Cerebellar cortex (tissue), 1 donor: ENCODE measurements at regions not wholly inside any gene's neighbourhood (a gene's known extent, or its start where the extent isn't known, plus 50 kb on each side); places are given as distances from the start of the nearest gene placed in this dataset.
A peak's percentile ranks its signal among the peaks of the same experiment; 100 is the strongest.
"Not testable (repeated sequence)": the region's sequence is repeated elsewhere in the genome, so short reads cannot be mapped to it uniquely, and the experiment has no call there.

Experiments
- DNase-seq: peaks from one replicate; pipeline ENCODE4 v3.0.0-alpha.2; 2015; ENCODE audit warnings: low spot score

GRCh38 chr5:104326966-104327365 lies 764.4 kb upstream of the NUDT12 start:
- no peak for DNase-seq

GRCh38 chr5:104325356-104325755 lies 762.8 kb upstream of the NUDT12 start:
- DNase-seq, result no peak

DNA sequence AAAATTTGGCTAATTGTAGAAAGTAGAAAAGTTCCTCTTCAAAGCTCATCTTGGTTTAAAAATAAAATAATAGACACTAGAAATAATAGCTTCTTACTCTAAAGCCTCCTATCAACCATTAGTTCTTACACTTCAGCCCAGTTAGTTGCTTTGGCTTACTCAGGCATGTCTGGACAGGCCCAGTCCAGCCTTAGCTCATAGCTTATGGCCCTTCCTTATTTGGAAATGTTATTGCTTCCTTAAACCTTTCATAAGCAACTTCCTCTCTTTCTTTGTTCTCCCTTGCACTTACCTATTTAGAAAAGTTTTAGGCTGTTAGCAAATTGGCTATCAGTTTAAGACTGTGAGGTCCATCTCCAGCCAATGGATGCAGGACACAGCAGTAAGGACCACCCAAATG lies 754.1 kb upstream of the NUDT12 start:
- DNase-seq, result not testable (repeated sequence)

DNA sequence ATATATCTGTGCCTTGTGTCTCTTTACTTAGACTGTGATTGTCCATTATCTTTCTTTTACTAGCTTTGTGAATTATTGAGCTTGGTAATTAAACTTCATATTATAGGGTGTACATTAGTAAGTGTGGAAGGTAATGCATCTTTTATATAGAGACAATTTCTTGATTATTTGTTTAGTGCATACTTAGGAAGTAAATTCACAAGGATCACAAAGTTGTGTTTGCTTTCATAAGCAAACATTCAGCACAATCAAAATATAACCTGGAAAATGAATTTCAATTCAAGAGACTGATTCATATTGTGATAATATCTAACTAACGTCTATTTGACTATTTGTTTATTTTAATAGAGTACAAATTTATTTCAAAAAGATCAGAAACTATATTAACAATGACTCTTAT lies 749.9 kb upstream of the NUDT12 start:
- no peak for DNase-seq

DNA sequence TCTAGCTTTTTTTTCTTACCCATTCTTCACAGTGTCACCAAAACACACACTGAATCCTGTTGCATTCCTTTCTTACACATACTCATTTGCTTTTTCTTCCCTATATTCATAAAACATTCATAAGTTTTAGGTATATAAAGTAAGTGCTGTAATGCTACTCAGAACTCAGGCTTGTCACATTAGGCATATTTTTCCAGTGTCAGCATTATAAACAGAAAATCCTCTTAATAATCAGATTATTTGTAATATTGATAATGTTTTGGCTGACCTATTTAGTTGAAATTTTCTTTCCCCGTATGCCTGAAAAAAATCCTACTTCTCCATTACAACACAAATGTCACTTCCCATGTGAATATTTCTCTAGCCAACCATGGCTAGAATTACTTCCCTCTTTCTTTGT lies 743.0 kb upstream of the NUDT12 start:
- no peak for DNase-seq

DNA sequence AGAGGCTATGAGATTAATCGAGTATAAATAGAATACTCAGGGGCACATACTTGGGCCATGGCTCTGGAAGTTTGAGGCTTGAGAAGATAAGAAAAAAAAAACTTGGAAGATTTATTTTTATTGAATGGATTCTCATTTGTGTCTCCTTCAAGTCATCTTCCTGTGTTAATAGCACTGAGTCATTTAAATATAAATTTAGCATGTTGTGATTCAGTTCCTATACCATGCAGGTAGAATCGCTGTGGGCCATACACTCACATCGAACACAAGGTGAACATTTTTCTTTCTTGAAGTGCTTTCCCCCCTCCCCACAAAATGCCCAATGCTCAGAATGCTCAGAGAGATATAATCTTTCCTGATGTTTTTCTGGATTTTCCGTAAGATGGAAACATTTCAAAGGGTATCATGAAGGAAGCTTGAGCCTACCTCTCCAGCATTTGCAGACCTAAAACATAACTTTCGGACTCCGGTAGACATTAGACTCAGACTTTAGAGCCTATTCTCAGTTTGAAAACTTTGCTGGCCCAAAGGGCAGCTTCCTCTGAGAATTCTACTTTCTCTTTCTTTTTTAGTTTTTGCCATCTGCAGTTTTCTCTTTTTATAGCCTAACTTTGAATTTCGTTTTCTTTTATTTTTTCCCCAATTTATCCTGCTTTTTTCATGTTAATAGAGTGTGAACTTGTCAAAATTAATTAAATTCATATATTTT lies 737.6 kb upstream of the NUDT12 start:
- DNase-seq, result no peak

DNA sequence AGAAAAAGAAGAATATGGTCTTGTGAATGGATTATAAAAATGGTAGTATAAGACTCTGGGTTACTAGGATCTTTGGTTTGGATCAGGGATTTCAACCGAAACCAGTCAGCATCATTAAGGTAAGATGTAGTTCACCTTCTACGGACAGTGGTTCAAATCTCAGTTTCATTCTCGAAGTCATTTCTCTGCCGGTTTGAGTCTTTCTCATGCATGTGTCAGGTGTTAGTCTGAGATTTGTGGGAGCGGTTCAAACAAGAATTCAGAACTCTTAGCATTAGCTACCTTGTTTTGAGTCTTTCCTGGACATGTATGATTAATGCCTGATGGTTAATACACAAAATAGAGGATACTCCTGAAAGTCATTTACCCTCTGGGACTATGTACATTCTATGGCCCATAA lies 735.9 kb upstream of the NUDT12 start:
- no peak for DNase-seq

DNA sequence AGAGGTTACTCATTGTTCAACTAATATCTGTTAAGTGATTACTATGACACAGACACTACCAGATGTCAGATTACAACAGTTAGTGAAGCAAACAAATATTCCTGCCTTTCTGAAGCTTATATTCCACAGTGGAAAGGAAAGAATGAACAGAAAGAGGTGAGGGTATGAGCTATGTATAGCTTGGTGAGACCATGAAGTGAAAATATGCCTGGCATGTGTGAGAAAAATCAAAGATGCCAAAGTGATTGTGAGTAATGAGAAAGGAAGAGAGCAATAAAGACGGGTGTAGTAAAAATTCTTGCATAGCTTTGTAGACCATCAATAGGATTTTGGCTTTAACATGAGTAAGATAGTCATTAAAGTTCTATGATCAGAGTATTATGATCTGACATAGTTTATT lies 734.5 kb upstream of the NUDT12 start:
- DNase-seq, result no peak

DNA sequence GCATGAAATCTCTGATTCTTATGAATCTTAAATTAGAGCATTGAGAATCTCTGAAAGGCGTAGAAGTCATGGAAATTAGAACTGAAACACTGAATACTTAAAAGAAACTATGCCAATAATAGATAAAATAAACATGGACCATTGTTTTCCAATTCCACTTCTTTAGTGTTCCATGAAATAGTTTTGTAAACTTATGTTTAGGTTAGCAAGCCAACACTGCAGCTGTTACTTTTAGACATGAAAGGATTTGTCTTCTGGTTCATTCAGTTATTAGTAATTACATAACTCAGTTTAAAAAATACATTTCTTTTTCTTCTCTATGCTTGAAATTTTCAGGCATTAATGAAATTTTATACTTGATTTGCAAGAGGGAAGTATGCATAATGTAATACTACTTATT lies 733.4 kb upstream of the NUDT12 start:
- DNase-seq, result no peak

- DNase-seq, result no peak
These were observed 720.5 kb upstream of the NUDT12 start for GRCh38 chr5:104283136-104283535.

DNA sequence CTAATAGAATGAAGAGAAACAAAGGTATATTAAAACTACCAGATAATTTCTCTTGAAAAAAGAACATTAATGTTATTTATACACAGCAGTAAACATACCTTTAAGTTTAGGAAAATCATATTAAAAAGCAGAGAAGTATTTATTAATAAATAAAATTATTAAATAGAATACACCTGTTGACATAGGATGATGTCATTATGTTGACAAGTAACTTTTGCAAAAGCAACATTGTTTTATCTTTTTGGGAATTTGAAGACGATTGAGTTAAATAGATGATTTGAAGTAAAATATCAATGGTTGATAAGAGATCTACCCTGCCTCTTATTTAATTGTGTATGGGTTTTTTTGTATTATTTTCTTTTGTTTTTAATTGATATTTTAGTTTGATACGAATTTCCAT lies 711.1 kb upstream of the NUDT12 start:
- DNase-seq, result no peak

GRCh38 chr5:104267320-104268015 lies 704.9 kb upstream of the NUDT12 start:
- DNase-seq, result peak; percentile 7

DNA sequence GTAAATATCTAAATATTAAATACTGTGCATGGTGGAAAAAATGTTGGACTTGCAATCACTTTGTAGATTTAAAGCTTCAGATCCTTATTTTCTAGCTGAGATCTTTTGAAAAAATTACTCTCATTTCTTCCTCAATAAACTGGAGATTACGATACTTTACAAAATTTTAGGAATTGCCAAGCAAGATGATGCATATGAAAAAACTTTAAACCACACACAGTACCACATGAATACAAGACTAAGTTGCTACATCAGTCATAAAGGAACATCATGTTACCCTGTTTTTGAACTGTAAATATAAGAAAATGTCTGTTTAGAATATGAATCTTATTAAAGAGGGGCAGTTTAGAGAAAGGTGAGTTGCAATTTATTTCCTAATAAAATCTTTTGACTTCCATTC lies 703.6 kb upstream of the NUDT12 start:
- no peak for DNase-seq

GRCh38 chr5:104265531-104266140 lies 703.0 kb upstream of the NUDT12 start:
- peak; percentile 19 for DNase-seq

- no peak for DNase-seq
These were observed 684.7 kb upstream of the NUDT12 start for GRCh38 chr5:104247260-104247659.

- DNase-seq, result peak; percentile 10
These were observed 678.5 kb upstream of the NUDT12 start for GRCh38 chr5:104241046-104241445.

DNA sequence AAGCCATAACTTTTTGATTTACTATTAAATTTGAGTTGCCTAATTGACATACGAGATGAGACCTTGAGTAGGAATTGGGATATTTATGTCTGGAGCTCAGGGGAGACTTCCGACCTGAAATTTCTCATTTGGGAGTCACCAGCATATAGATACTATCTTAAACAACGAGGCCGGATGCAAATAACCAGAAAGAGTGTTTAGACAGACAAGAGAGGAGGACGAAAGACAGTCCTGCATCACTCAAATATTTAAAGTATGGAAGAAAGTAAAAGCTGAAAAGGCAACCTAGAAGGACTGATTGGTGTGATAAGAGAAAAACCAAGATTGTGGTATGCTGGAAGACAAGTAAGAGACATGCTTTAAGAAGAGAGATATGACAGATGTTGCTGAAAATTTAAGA lies 675.0 kb upstream of the NUDT12 start:
- no peak for DNase-seq

- no peak for DNase-seq
These were observed 661.5 kb upstream of the NUDT12 start for GRCh38 chr5:104223885-104224773.

GRCh38 chr5:104218200-104218599 lies 655.6 kb upstream of the NUDT12 start:
- DNase-seq, result no peak

DNA sequence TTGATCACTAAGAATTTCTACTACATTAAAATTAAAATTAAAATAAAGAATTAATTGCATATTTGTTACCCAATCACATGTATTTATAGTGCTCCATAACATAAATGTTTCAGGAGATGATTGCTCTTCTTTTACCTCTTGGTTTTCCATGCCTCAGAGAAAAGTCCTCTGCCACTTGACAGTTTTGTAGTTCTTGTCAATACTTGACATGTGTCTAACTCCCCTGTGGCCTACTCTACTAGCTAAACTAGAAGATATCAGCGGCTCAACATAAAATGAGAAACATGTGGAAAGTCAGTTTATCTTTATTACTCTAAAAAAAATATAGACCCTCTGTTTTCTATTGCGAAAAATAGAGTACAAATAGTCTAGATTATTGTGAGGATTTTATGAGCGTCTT lies 650.6 kb upstream of the NUDT12 start:
- DNase-seq, result no peak

GRCh38 chr5:104199771-104200170 lies 637.2 kb upstream of the NUDT12 start:
- no peak for DNase-seq

DNA sequence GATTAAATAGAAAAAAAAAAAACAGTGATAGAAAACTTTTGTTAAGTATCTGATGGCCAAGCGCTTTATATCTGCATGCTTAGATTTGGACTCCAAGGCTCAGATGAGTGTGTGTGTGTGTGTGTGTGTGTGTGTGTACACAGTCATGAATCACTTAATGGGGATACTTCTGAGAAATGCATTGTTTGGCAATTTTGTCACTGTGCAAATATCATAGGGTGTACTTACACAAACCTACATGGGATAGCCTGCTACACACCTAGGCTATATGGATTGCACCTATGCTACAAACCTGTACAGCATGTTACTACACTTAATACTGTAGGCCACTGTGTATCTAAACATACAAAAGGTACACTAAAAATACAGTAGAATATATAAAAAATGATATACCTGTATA lies 635.6 kb upstream of the NUDT12 start:
- no peak for DNase-seq
